Osteocyte (in vitro differentiated cells): ENCODE measurements at regions not wholly inside any gene's neighbourhood (a gene's known extent, or its start where the extent isn't known, plus 50 kb on each side); places are given as distances from the start of the nearest gene placed in this dataset.

ENCODE experiments used
- DNase-seq: peaks from one replicate; pipeline ENCODE4 v3.0.0; 2021; ENCODE audit warnings: mixed read lengths; ENCODE audit not compliant: unreplicated experiment; ENCODE audit errors: extremely low spot score
- H3K27ac Mint-ChIP-seq: one replicate; pipeline ENCODE4 v1.8.0; 2021; ENCODE audit warnings: mild to moderate bottlenecking, mixed read lengths; ENCODE audit not compliant: unreplicated experiment
- H3K27me3 Mint-ChIP-seq: one replicate; pipeline ENCODE4 v1.8.0; 2021; ENCODE audit warnings: mixed read lengths; ENCODE audit not compliant: unreplicated experiment
- H3K36me3 Mint-ChIP-seq: one replicate; pipeline ENCODE4 v1.8.0; 2021; ENCODE audit warnings: mixed read lengths; ENCODE audit not compliant: unreplicated experiment
- H3K4me1 Mint-ChIP-seq: one replicate; pipeline ENCODE4 v1.8.0; 2021; ENCODE audit warnings: mixed read lengths; ENCODE audit not compliant: unreplicated experiment
- H3K4me3 Mint-ChIP-seq: one replicate; pipeline ENCODE4 v1.8.0; 2021; ENCODE audit warnings: mild to moderate bottlenecking, moderate library complexity, mixed read lengths; ENCODE audit not compliant: unreplicated experiment
- H3K9me3 Mint-ChIP-seq: one replicate; pipeline ENCODE4 v1.8.0; 2021; ENCODE audit warnings: mixed read lengths; ENCODE audit not compliant: unreplicated experiment
- CTCF ChIP-seq: fragments of 200-600 bp; sonication (generic); IDR thresholded peaks from 2 replicates; pipeline ENCODE4 v1.5.0; 2021; ENCODE audit warnings: antibody characterized with exemption, mild to moderate bottlenecking, moderate library complexity

GRCh38 chr3:117600666-117601065, 891.1 kb downstream of the TUSC7 start:
- H3K27ac Mint-ChIP-seq, result no peak overlapping the region
- TF ChIP-seq CTCF, result no peak
- no peak for DNase-seq
- no peak overlapping the region for H3K4me3 Mint-ChIP-seq
- no peaks in the 10 kb centered on the region for H3K36me3 Mint-ChIP-seq
- H3K4me1 Mint-ChIP-seq, result no peaks in the 10 kb centered on the region
- no peaks in the 10 kb centered on the region for H3K9me3 Mint-ChIP-seq
- peaks cover 18% of the 10 kb centered on the region for H3K27me3 Mint-ChIP-seq

DNA sequence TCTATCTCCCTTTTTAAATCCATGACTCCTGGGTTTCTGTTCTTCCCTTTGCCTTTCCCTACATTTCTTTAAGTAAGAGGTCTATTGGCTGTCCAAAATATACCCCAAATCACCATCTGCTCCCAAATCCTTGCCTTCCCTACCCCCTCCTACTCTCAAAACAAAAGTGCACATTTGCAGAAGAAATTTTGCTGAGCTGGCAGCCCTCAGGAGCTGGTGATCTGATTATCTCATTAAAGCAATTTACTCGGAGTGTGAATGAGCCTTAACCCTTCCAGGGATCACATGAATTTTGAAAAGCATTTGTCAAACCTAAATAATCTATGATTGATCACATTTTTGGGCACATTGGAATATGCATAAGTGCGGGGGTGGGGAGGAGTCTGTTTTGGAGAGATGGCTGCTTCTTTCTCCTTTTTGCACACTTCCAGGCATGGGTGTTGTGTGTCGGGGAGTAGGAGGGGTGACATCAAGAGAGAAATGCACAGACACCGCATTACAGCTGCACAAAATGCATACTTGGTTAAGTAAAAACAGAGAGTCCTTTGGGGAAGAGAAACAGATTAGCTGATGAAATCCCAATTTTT, 892.6 kb downstream of the TUSC7 start:
- H3K36me3 Mint-ChIP-seq, result no peaks in the 10 kb centered on the region
- no peak overlapping the region for H3K4me3 Mint-ChIP-seq
- H3K9me3 Mint-ChIP-seq, result no peaks in the 10 kb centered on the region
- H3K4me1 Mint-ChIP-seq, result peaks cover 10% of the 10 kb centered on the region
- H3K27ac Mint-ChIP-seq, result no peak overlapping the region
- TF ChIP-seq CTCF, result no peak
- peaks cover 10% of the 10 kb centered on the region for H3K27me3 Mint-ChIP-seq
- no peak for DNase-seq

DNA sequence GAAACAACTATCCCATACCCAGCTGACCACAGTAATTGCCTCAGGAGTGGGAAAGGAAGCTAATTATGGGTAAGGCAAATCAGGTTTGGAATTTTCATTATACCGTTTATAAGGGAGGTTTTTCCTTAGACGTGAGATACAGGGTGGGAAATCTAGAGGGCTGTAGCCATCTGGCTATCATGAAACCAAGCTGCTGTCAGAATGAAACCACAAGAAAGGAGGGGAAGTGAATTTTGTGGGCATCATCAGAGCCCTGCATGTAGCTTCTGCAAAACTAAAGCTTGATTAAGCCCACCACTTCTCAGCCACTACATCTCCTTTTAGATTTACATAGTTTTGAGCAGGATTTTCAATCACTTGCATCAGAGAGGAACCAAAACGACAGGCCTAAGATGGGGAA, 893.5 kb downstream of the TUSC7 start:
- Mint-ChIP-seq H3K36me3 (no peaks in the 10 kb centered on the region), H3K27ac (no peak overlapping the region)

DNA sequence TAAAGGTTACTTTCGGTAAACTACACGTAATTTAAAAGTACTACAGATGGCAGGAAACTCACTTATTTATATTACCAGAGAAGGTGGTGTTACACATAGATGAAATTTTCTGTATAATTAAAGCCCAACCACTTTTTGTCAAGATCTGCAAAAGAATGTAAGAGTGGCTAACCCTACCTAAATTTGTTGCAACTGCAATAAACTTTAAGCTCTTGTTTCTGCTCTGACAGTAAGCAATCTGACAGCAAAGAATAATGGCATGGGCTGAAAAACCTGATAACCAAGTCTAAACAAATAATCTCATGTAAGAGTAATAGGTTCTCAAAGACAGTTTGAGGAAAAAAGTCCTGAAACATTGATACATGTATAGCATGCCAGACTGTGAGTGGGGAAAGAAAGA, 897.3 kb downstream of the TUSC7 start:
- no peak for DNase-seq
- no peaks in the 10 kb centered on the region for H3K36me3 Mint-ChIP-seq
- peaks cover 8% of the 10 kb centered on the region for H3K27me3 Mint-ChIP-seq
- no peak overlapping the region for H3K27ac Mint-ChIP-seq
- TF ChIP-seq CTCF, result no peak
- no peak overlapping the region for H3K4me3 Mint-ChIP-seq
- peaks cover 13% of the 10 kb centered on the region for H3K4me1 Mint-ChIP-seq
- no peaks in the 10 kb centered on the region for H3K9me3 Mint-ChIP-seq

More for the DNA sequence above, 893.5 kb downstream of the TUSC7 start:
- Mint-ChIP-seq H3K9me3 (no peaks in the 10 kb centered on the region), H3K4me3 (no peak overlapping the region), H3K4me1 (peaks cover 13% of the 10 kb centered on the region), H3K27me3 (peaks cover 6% of the 10 kb centered on the region)
- DNase-seq, result no peak
- no peak for TF ChIP-seq CTCF

- no peak for DNase-seq
- no peak for TF ChIP-seq CTCF
- Mint-ChIP-seq H3K9me3 (no peaks in the 10 kb centered on the region), H3K27ac (no peak overlapping the region), H3K27me3 (peaks cover 9% of the 10 kb centered on the region), H3K36me3 (no peaks in the 10 kb centered on the region), H3K4me1 (peaks cover 13% of the 10 kb centered on the region), H3K4me3 (no peak overlapping the region)
Observed at GRCh38 chr3:117609330-117609729, 899.8 kb downstream of the TUSC7 start.
